ENCODE measurements at regions not wholly inside any gene's neighbourhood (a gene's known extent, or its start where the extent isn't known, plus 50 kb on each side); places are given as distances from the start of the nearest gene placed in this dataset.

- TF ChIP-seq POLR2AphosphoS5 (IDR thresholded peaks at IDR 0.05; ENCODE audit: low read depth) (no peak), CTCF (conservative IDR thresholded peaks at IDR 0.05; ENCODE audit: low read depth in 2 of 2) (no peak), REST (IDR thresholded peaks at IDR 0.05; ENCODE audit: unreplicated experiment) (no peak), ZNF331 (CRISPR knock-in tag; IDR thresholded peaks at IDR 0.05; ENCODE audit: low read depth) (no peak), EZH2 (IDR thresholded peaks at IDR 0.05; ENCODE audit: low read depth, unreplicated experiment) (no peak), JUNB (IDR thresholded peaks at IDR 0.05; ENCODE audit: unreplicated experiment) (no peak), EZH2phosphoT487 (IDR thresholded peaks at IDR 0.05; ENCODE audit: unreplicated experiment) (no peak), ZNF114 (CRISPR knock-in tag; IDR thresholded peaks at IDR 0.05) (no peak)
Observed at GRCh38 chr6:47117314-47117713, 75.2 kb upstream of the ADGRF1 start.

Data from GM23338 (cell line).